ENCODE measurements at regions not wholly inside any gene's neighbourhood (a gene's known extent, or its start where the extent isn't known, plus 50 kb on each side); places are given as distances from the start of the nearest gene placed in this dataset.
A peak's percentile ranks its signal among the peaks of the same experiment; 100 is the strongest.

DNA sequence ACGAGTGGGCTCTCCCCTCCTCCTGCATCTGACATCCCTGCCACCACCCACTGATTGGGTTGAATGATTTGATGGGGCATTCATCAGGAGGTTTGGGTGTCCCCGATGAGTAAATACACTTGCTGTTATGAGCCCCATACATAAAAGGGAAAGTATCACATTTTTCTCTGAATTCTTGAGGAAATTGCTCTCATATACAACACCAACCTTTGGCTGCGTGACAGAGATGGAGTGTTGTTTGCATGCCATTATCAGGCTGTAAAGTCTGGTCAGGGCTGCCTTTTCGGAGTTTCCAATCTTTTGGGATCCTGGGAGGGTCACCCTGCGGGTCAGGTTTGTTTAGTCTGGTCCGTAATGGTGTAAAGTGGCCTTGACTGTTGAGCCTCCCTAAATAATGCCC, 227.9 kb upstream of the SPRED2 start:
- Histone ChIP-seq H3K4me1 (no peaks in the 10 kb centered on the region), H3K36me3 (no peaks in the 10 kb centered on the region), H3K4me3 (no peak overlapping the region), H3K27me3 (no peaks in the 10 kb centered on the region), H3K9me3 (no peaks in the 10 kb centered on the region), H3K27ac (no peak overlapping the region)
- intact Hi-C loops (cut with DNase I): no loop called here
- ATAC-seq (no peak), DNase-seq (no peak)
- TF ChIP-seq, protein P1, sequence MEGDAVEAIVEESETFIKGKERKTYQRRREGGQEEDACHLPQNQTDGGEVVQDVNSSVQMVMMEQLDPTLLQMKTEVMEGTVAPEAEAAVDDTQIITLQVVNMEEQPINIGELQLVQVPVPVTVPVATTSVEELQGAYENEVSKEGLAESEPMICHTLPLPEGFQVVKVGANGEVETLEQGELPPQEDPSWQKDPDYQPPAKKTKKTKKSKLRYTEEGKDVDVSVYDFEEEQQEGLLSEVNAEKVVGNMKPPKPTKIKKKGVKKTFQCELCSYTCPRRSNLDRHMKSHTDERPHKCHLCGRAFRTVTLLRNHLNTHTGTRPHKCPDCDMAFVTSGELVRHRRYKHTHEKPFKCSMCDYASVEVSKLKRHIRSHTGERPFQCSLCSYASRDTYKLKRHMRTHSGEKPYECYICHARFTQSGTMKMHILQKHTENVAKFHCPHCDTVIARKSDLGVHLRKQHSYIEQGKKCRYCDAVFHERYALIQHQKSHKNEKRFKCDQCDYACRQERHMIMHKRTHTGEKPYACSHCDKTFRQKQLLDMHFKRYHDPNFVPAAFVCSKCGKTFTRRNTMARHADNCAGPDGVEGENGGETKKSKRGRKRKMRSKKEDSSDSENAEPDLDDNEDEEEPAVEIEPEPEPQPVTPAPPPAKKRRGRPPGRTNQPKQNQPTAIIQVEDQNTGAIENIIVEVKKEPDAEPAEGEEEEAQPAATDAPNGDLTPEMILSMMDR (IDR thresholded peaks at IDR 0.05): no peak

GRCh38 chr2:65658881-65659280, 226.5 kb upstream of the SPRED2 start:
- Histone ChIP-seq H3K4me1 (no peaks in the 10 kb centered on the region), H3K9me3 (no peaks in the 10 kb centered on the region), H3K36me3 (no peaks in the 10 kb centered on the region), H3K27me3 (no peaks in the 10 kb centered on the region), H3K27ac (no peak overlapping the region), H3K4me3 (no peak overlapping the region)
- intact Hi-C loops (cut with DNase I): no loop called here
- peak; percentile 31 for ATAC-seq
- TF ChIP-seq, protein P1 (IDR thresholded peaks at IDR 0.05): no peak
- no peak for DNase-seq

DNA sequence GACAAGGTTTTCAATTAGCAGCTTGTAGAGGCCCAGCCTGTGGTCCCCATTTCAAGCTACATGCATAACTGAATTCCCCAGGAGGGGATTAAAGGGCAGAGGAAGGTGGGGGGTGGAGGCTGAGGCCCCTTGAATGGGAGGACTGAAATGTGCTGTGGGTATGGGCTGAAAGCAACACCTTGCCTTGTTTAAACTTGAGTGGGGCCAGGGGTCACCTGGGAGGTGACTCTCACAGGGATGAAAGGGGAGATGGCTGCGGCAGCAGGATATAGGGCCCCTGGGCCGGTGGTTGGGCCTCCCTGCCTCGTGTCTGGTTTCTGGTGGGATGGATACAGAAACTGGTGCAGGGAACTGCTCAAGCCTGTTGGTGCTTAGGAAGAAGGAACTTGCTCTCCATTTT, 225.9 kb upstream of the SPRED2 start:
- intact Hi-C loops (cut with DNase I): no loop called here
- no peaks in the 10 kb centered on the region for H3K9me3 ChIP-seq
- H3K27ac ChIP-seq: no peak overlapping the region
- no peak overlapping the region for H3K4me3 ChIP-seq
- TF ChIP-seq, protein P1 (IDR thresholded peaks at IDR 0.05): no peak
- DNase-seq (no peak), ATAC-seq (no peak)
- no peaks in the 10 kb centered on the region for H3K27me3 ChIP-seq
- H3K36me3 ChIP-seq: no peaks in the 10 kb centered on the region
- H3K4me1 ChIP-seq: no peaks in the 10 kb centered on the region

GRCh38 chr2:65656160-65656718, 223.8 kb upstream of the SPRED2 start:
- Histone ChIP-seq H3K27me3 (no peaks in the 10 kb centered on the region), H3K9me3 (no peaks in the 10 kb centered on the region), H3K36me3 (no peaks in the 10 kb centered on the region), H3K4me1 (no peaks in the 10 kb centered on the region), H3K27ac (no peak overlapping the region), H3K4me3 (no peak overlapping the region)
- no peak for ATAC-seq
- intact Hi-C loops (cut with DNase I): no loop called here
- TF ChIP-seq, protein P1 (IDR thresholded peaks at IDR 0.05): no peak
- DNase-seq: no peak

DNA sequence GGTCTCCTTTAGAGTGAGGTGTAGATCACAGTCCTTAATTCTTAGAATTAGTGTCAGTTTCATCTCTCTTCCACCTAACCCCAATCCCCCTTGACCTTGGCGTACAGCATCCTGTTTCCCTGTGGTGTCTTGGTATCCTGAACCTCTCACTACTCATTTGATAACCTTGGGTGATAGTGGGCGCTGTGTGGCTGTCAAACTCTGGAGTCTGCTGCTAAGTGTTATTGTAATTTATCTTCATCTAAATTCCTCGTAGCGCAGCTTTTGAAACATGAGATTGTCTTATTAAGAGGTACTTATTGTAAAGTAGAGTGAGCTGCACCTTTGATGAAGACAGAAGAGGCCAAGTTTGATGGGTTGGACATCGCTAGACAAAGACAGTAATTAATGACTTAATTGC, 222.6 kb upstream of the SPRED2 start:
- no peak for DNase-seq
- H3K4me1 ChIP-seq: no peaks in the 10 kb centered on the region
- H3K9me3 ChIP-seq: no peaks in the 10 kb centered on the region
- H3K27me3 ChIP-seq: no peaks in the 10 kb centered on the region
- TF ChIP-seq, protein P1 (IDR thresholded peaks at IDR 0.05): no peak
- intact Hi-C loops (cut with DNase I): no loop called here
- no peak for ATAC-seq
- no peaks in the 10 kb centered on the region for H3K36me3 ChIP-seq
- no peak overlapping the region for H3K27ac ChIP-seq
- H3K4me3 ChIP-seq: no peak overlapping the region

GRCh38 chr2:65654496-65654895, 222.1 kb upstream of the SPRED2 start:
- no peak overlapping the region for H3K27ac ChIP-seq
- no peaks in the 10 kb centered on the region for H3K27me3 ChIP-seq
- DNase-seq: no peak
- no peaks in the 10 kb centered on the region for H3K9me3 ChIP-seq
- TF ChIP-seq, protein P1 (IDR thresholded peaks at IDR 0.05): no peak
- H3K4me3 ChIP-seq: no peak overlapping the region
- no peaks in the 10 kb centered on the region for H3K4me1 ChIP-seq
- intact Hi-C loops (cut with DNase I): no loop called here
- no peak for ATAC-seq
- no peaks in the 10 kb centered on the region for H3K36me3 ChIP-seq

All from upper lobe of right lung (tissue), 1 donor.